Spleen (tissue), 7 donors: ENCODE measurements at regions not wholly inside any gene's neighbourhood (a gene's known extent, or its start where the extent isn't known, plus 50 kb on each side); places are given as distances from the start of the nearest gene placed in this dataset.

ENCODE experiments used
- CTCF ChIP-seq, 11 experiments: fragments of 200-600 bp in 7 of 11; fragments of 450-650 bp in 4 of 11; sonication (generic) in 4 of 11; IDR thresholded peaks in 8 of 11; conservative IDR thresholded peaks in 3 of 11; 1 replicate in 7 of 11; 2 replicates in 4 of 11; pipeline versions ENCODE4 v1.4.0 to v1.8.0; 2016 to 2021; ENCODE audit warnings: antibody characterized with exemption in 11 of 11, inconsistent platforms in 4 of 11, mild to moderate bottlenecking in 1 of 11
- POLR2AphosphoS5 ChIP-seq, 3 donors: sonication (generic); formaldehyde crosslinking; IDR thresholded peaks; one replicate each; pipeline ENCODE4 v1.5.1; 2017; ENCODE audit warnings: antibody characterized with exemption in 3 of 3
- donor health status: DM: no; HTN: no; CAD: no; lungs with moderate emphysema.
- donor health status: DM: no; HTN: no; CAD: no.
- donor health status: DM: no; HTN: no; CAD: no.

GRCh38 chr2:7196883-7197282 is 279.7 kb downstream of the RNF144A start:
- no peak for TF ChIP-seq CTCF (IDR thresholded peaks at IDR 0.05 in 8 of 11, conservative IDR thresholded peaks at IDR 0.05 in 3 of 11)
- TF ChIP-seq POLR2AphosphoS5 (IDR thresholded peaks at IDR 0.05): no peak
